SW 1271 (cell line): ENCODE measurements at regions not wholly inside any gene's neighbourhood (a gene's known extent, or its start where the extent isn't known, plus 50 kb on each side); places are given as distances from the start of the nearest gene placed in this dataset.

Experiments used
- DNase-seq, 2 experiments: peaks; one replicate each; lab custom pipeline; 2025; lab: John Stamatoyannopoulos, UW

GRCh38 chr14:62381311-62382070, 619.3 kb downstream of the SNAPC1 start:
- no peak for DNase-seq

- no peak for DNase-seq
Measured at GRCh38 chr14:62409169-62409568, 636.1 kb downstream of the KCNH5 start.

- DNase-seq: no peak
Measured at GRCh38 chr14:62409626-62410300, 635.5 kb downstream of the KCNH5 start.

GRCh38 chr14:62420847-62421246, 624.4 kb downstream of the KCNH5 start:
- no peak for DNase-seq

GRCh38 chr14:62428429-62429203, 616.6 kb downstream of the KCNH5 start:
- DNase-seq: peak; percentile 7 to 30

GRCh38 chr14:62429683-62430082, 615.6 kb downstream of the KCNH5 start:
- no peak for DNase-seq

- no peak for DNase-seq
Measured at GRCh38 chr14:62431496-62431895, 613.8 kb downstream of the KCNH5 start.

- no peak for DNase-seq
Measured at GRCh38 chr14:62432955-62433354, 612.3 kb downstream of the KCNH5 start.

- DNase-seq: no peak
Measured at GRCh38 chr14:62436261-62436660, 609.0 kb downstream of the KCNH5 start.

- DNase-seq: no peak
Measured at GRCh38 chr14:62439210-62439609, 606.0 kb downstream of the KCNH5 start.

- DNase-seq: peak in 1 of 2 experiments; percentile 18
Measured at GRCh38 chr14:62443796-62444195, 601.5 kb downstream of the KCNH5 start.

GRCh38 chr14:62445570-62445969, 599.7 kb downstream of the KCNH5 start:
- DNase-seq: no peak

- no peak for DNase-seq
Measured at GRCh38 chr14:62451221-62451620, 594.0 kb downstream of the KCNH5 start.

- no peak for DNase-seq
Measured at GRCh38 chr14:62453226-62453625, 592.0 kb downstream of the KCNH5 start.

- no peak for DNase-seq
Measured at GRCh38 chr14:62455446-62455845, 589.8 kb downstream of the KCNH5 start.

- DNase-seq: no peak
Measured at GRCh38 chr14:62462988-62463387, 582.3 kb downstream of the KCNH5 start.

- DNase-seq: no peak
Measured at GRCh38 chr14:62468946-62469345, 576.3 kb downstream of the KCNH5 start.

GRCh38 chr14:62470935-62471334, 574.3 kb downstream of the KCNH5 start:
- DNase-seq: no peak

- DNase-seq: no peak
Measured at GRCh38 chr14:62491146-62491545, 554.1 kb downstream of the KCNH5 start.

- no peak for DNase-seq
Measured at GRCh38 chr14:62497708-62498107, 547.5 kb downstream of the KCNH5 start.

- no peak for DNase-seq
Measured at GRCh38 chr14:62501021-62501750, 544.1 kb downstream of the KCNH5 start.

GRCh38 chr14:62505045-62505444, 540.2 kb downstream of the KCNH5 start:
- no peak for DNase-seq
